ENCODE measurements at regions not wholly inside any gene's neighbourhood (a gene's known extent, or its start where the extent isn't known, plus 50 kb on each side); places are given as distances from the start of the nearest gene placed in this dataset.
A peak's percentile ranks its signal among the peaks of the same experiment; 100 is the strongest.

DNA sequence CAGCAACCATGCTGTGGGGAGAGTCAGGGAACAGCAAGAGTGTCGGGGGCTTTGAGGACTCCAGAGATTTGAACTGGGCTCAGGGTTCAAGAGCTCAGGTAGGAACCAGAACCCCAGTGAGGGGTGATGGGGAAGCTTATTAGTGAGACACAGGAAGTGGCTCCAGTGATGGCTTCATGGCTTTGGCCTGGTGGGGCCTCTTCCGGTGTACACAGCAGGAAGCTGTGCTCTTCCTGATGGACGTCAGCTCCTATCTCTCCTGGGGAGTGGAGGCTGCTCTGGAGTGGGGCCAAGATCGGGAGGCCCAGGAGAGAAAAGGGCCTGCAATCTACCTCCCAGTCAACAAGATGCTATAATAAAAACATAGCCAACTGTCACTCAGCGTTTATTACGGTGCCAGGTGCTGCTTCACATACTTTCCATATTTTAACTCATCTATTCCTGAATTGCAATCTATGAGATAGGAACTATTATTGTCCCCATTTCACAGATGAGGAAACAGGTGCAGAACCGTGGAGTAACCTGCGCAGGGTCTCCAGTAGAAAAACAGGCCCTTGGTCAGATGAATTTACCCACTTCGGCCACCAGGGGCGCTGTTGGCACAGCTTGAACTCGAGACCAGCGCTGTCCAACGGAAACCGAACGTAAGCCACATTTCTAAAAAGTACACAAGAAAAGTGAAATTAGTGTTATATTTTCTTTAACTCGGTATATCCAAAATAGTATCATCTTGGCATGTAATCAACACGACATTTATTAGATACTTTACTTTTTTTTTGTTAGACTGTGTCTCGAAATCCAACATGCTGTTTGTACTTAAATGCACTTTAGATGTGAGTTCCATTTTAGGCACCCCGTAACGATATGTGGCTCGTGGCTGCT is 63.6 kb upstream of the DLK1 start:
- peaks cover 18 to 21% of the 10 kb centered on the region in 2 donors for H3K4me1 ChIP-seq (ENCODE audit: control insufficient read depth in 2 of 2, insufficient read depth in 1 of 2, low read depth in 1 of 2, low read length in 2 of 2)
- H3K9me3 ChIP-seq (replicated peaks in 1 of 2; ENCODE audit: control insufficient read depth in 2 of 2, insufficient read depth in 1 of 2, low read depth in 1 of 2, low read length in 2 of 2), result no peaks in the 10 kb centered on the region
- H2BK15ac ChIP-seq (ENCODE audit: low read length), result peak overlapping the region; percentile 13
- no peak overlapping the region for H3K27ac ChIP-seq (replicated peaks; ENCODE audit: low read length)
- DNase-seq (ENCODE audit: low spot score), result peak; percentile 74
- H3K18ac ChIP-seq (ENCODE audit: low read length), result peak overlapping the region; percentile 68
- no peak overlapping the region for H4K91ac ChIP-seq (ENCODE audit: low read depth, low read length, poor library complexity)
- H3K79me1 ChIP-seq (ENCODE audit: low read depth, low read length), result peaks cover 3% of the 10 kb centered on the region
- no peak overlapping the region for H2BK120ac ChIP-seq (ENCODE audit: low read depth, low read length)
- H2AFZ ChIP-seq (ENCODE audit: low read length), result peak overlapping the region; percentile 72
- H3K9ac ChIP-seq (ENCODE audit: low read depth, low read length, poor library complexity), result no peak overlapping the region
- no peak overlapping the region for H3K4ac ChIP-seq (ENCODE audit: low read length)
- no peak overlapping the region for H3K4me2 ChIP-seq (ENCODE audit: insufficient read depth, low read length, poor library complexity, severe bottlenecking)
- no CpG with 5 or more reads among the region's 21 CpGs for WGBS, 2 donors (ENCODE audit: extremely low coverage in 2 of 2, insufficient read length in 2 of 2, insufficient replicate concordance in 1 of 2)
- no peak overlapping the region for H2BK5ac ChIP-seq (ENCODE audit: low read length)
- peaks cover 0 to 7% (median 0%) of the 10 kb centered on the region in 3 experiments for H3K27me3 ChIP-seq (ENCODE audit: control insufficient read depth in 3 of 3, insufficient read depth in 3 of 3, low read depth in 1 of 3, low read length in 3 of 3)
- no peak overlapping the region for H3K14ac ChIP-seq (ENCODE audit: low read length)
- no peak overlapping the region for H2AK5ac ChIP-seq (ENCODE audit: low read depth, low read length)
- H4K8ac ChIP-seq (ENCODE audit: low read depth, low read length), result no peak overlapping the region
- H2BK12ac ChIP-seq (ENCODE audit: low read length), result no peak overlapping the region
- no peak overlapping the region for H3K4me3 ChIP-seq (ENCODE audit: low read length in 2 of 2)
- H3K36me3 ChIP-seq (replicated peaks in 1 of 2; ENCODE audit: control insufficient read depth in 2 of 2, insufficient read depth in 2 of 2, low read length in 2 of 2), result no peaks in the 10 kb centered on the region
- no peak overlapping the region for H3K23ac ChIP-seq (ENCODE audit: low read depth, low read length, poor library complexity)

DNA sequence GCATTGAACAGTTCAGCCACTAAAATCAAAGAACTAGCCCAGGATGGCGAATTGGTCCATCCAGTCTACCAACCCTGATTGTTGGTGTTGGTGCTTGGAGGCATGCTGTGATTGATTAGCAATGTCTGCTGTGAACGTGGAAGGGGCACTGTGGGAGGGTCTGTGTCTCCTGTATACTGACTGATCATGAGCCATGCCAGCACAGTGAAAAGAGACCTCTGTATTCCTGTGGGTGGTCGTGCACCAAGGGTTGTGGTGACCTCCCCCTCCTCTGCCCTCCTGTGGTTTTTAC is 63.0 kb upstream of the DLK1 start:
- H3K18ac ChIP-seq (ENCODE audit: low read length), result peak overlapping the region; percentile 33
- whole genome bisulfite sequencing, 2 donors (ENCODE audit: extremely low coverage in 2 of 2, insufficient read length in 2 of 2, insufficient replicate concordance in 1 of 2), result no CpG with 5 or more reads among the region's 3 CpGs

DNA sequence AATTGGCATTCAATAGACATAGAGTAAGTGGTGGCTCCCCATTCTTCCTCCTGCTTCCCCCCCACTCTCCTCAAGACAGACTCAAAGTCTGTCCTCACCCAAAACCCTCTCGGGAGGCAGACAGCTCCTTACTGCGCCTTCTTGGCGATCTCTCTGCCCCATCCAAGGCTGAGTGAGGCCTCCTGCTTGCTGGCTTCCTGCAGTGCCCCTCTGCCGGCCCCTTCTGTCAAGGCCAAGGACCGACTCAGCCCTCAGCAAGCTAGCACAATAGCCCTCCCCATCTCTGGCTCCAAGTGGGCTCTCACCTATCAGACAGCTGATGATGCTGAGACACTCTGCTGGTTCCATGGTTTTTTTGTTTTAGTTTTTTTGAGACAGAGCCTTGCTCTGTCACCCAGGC is 62.5 kb upstream of the DLK1 start:
- peaks cover 14 to 17% of the 10 kb centered on the region in 2 donors for H3K4me1 ChIP-seq (ENCODE audit: control insufficient read depth in 2 of 2, insufficient read depth in 1 of 2, low read depth in 1 of 2, low read length in 2 of 2)
- no CpG with 5 or more reads among the region's 5 CpGs for WGBS, 2 donors (ENCODE audit: extremely low coverage in 2 of 2, insufficient read length in 2 of 2, insufficient replicate concordance in 1 of 2)
- no peak overlapping the region for H3K27ac ChIP-seq (replicated peaks; ENCODE audit: low read length)
- no peak overlapping the region for H3K4me2 ChIP-seq (ENCODE audit: insufficient read depth, low read length, poor library complexity, severe bottlenecking)
- H4K8ac ChIP-seq (ENCODE audit: low read depth, low read length), result no peak overlapping the region
- H2AFZ ChIP-seq (ENCODE audit: low read length), result no peak overlapping the region
- peak overlapping the region; percentile 78 for H2BK12ac ChIP-seq (ENCODE audit: low read length)
- no peaks in the 10 kb centered on the region for H3K9me3 ChIP-seq (replicated peaks in 1 of 2; ENCODE audit: control insufficient read depth in 2 of 2, insufficient read depth in 1 of 2, low read depth in 1 of 2, low read length in 2 of 2)
- H3K79me1 ChIP-seq (ENCODE audit: low read depth, low read length), result no peaks in the 10 kb centered on the region
- no peak overlapping the region for H3K4me3 ChIP-seq (ENCODE audit: low read length in 2 of 2)
- peak overlapping the region; percentile 50 for H3K18ac ChIP-seq (ENCODE audit: low read length)
- H3K23ac ChIP-seq (ENCODE audit: low read depth, low read length, poor library complexity), result no peak overlapping the region
- H3K4ac ChIP-seq (ENCODE audit: low read length), result no peak overlapping the region
- H3K36me3 ChIP-seq (replicated peaks in 1 of 2; ENCODE audit: control insufficient read depth in 2 of 2, insufficient read depth in 2 of 2, low read length in 2 of 2), result no peaks in the 10 kb centered on the region
- no peak overlapping the region for H2BK5ac ChIP-seq (ENCODE audit: low read length)
- H3K14ac ChIP-seq (ENCODE audit: low read length), result no peak overlapping the region
- H3K9ac ChIP-seq (ENCODE audit: low read depth, low read length, poor library complexity), result no peak overlapping the region
- no peak for DNase-seq (ENCODE audit: low spot score)
- no peak overlapping the region for H2BK15ac ChIP-seq (ENCODE audit: low read length)
- H3K27me3 ChIP-seq (ENCODE audit: control insufficient read depth in 3 of 3, insufficient read depth in 3 of 3, low read depth in 1 of 3, low read length in 3 of 3), result peaks cover 0 to 7% (median 0%) of the 10 kb centered on the region in 3 experiments
- no peak overlapping the region for H2BK120ac ChIP-seq (ENCODE audit: low read depth, low read length)
- H2AK5ac ChIP-seq (ENCODE audit: low read depth, low read length), result peak overlapping the region; percentile 93
- no peak overlapping the region for H4K91ac ChIP-seq (ENCODE audit: low read depth, low read length, poor library complexity)

More for the DNA sequence above, 63.0 kb upstream of the DLK1 start:
- Histone ChIP-seq H2BK120ac (ENCODE audit: low read depth, low read length) (no peak overlapping the region), H3K9ac (ENCODE audit: low read depth, low read length, poor library complexity) (no peak overlapping the region), H3K4me2 (ENCODE audit: insufficient read depth, low read length, poor library complexity, severe bottlenecking) (no peak overlapping the region), H3K23ac (ENCODE audit: low read depth, low read length, poor library complexity) (no peak overlapping the region), H3K4me3 (ENCODE audit: low read length in 2 of 2) (no peak overlapping the region), H3K4me1 (ENCODE audit: control insufficient read depth in 2 of 2, insufficient read depth in 1 of 2, low read depth in 1 of 2, low read length in 2 of 2) (peaks cover 12 to 16% of the 10 kb centered on the region in 2 donors), H2AK5ac (ENCODE audit: low read depth, low read length) (peak overlapping the region; percentile 93), H4K8ac (ENCODE audit: low read depth, low read length) (no peak overlapping the region), H3K27ac (replicated peaks; ENCODE audit: low read length) (no peak overlapping the region), H2BK12ac (ENCODE audit: low read length) (no peak overlapping the region), H2AFZ (ENCODE audit: low read length) (peak overlapping the region; percentile 72), H3K9me3 (replicated peaks in 1 of 2; ENCODE audit: control insufficient read depth in 2 of 2, insufficient read depth in 1 of 2, low read depth in 1 of 2, low read length in 2 of 2) (no peaks in the 10 kb centered on the region), H3K36me3 (replicated peaks in 1 of 2; ENCODE audit: control insufficient read depth in 2 of 2, insufficient read depth in 2 of 2, low read length in 2 of 2) (no peaks in the 10 kb centered on the region), H3K4ac (ENCODE audit: low read length) (no peak overlapping the region), H2BK15ac (ENCODE audit: low read length) (no peak overlapping the region), H3K27me3 (ENCODE audit: control insufficient read depth in 3 of 3, insufficient read depth in 3 of 3, low read depth in 1 of 3, low read length in 3 of 3) (peaks cover 0 to 7% (median 0%) of the 10 kb centered on the region in 3 experiments), H4K91ac (ENCODE audit: low read depth, low read length, poor library complexity) (no peak overlapping the region), H3K79me1 (ENCODE audit: low read depth, low read length) (no peaks in the 10 kb centered on the region), H3K14ac (ENCODE audit: low read length) (no peak overlapping the region), H2BK5ac (ENCODE audit: low read length) (no peak overlapping the region)
- no peak for DNase-seq (ENCODE audit: low spot score)

GRCh38 chr14:100664841-100665510 is 61.7 kb upstream of the DLK1 start:
- Histone ChIP-seq H2BK5ac (ENCODE audit: low read length) (no peak overlapping the region), H3K9me3 (replicated peaks in 1 of 2; ENCODE audit: control insufficient read depth in 2 of 2, insufficient read depth in 1 of 2, low read depth in 1 of 2, low read length in 2 of 2) (no peaks in the 10 kb centered on the region)
- whole genome bisulfite sequencing, 2 donors (ENCODE audit: extremely low coverage in 2 of 2, insufficient read length in 2 of 2, insufficient replicate concordance in 1 of 2), result no CpG with 5 or more reads among the region's 14 CpGs

More at GRCh38 chr14:100664841-100665510, 61.7 kb upstream of the DLK1 start:
- Histone ChIP-seq H3K4me1 (ENCODE audit: control insufficient read depth in 2 of 2, insufficient read depth in 1 of 2, low read depth in 1 of 2, low read length in 2 of 2) (peaks cover 19 to 25% of the 10 kb centered on the region in 2 donors), H3K18ac (ENCODE audit: low read length) (peak overlapping the region; percentile 49), H3K4ac (ENCODE audit: low read length) (no peak overlapping the region), H3K9ac (ENCODE audit: low read depth, low read length, poor library complexity) (no peak overlapping the region), H2BK120ac (ENCODE audit: low read depth, low read length) (no peak overlapping the region), H3K79me1 (ENCODE audit: low read depth, low read length) (no peaks in the 10 kb centered on the region), H3K4me2 (ENCODE audit: insufficient read depth, low read length, poor library complexity, severe bottlenecking) (no peak overlapping the region), H2BK15ac (ENCODE audit: low read length) (no peak overlapping the region), H3K4me3 (ENCODE audit: low read length in 2 of 2) (no peak overlapping the region), H3K14ac (ENCODE audit: low read length) (no peak overlapping the region), H4K8ac (ENCODE audit: low read depth, low read length) (no peak overlapping the region), H3K27me3 (ENCODE audit: control insufficient read depth in 3 of 3, insufficient read depth in 3 of 3, low read depth in 1 of 3, low read length in 3 of 3) (peaks cover 0 to 7% (median 0%) of the 10 kb centered on the region in 3 experiments), H2AK5ac (ENCODE audit: low read depth, low read length) (peak overlapping the region; percentile 82), H3K27ac (replicated peaks; ENCODE audit: low read length) (no peak overlapping the region), H3K36me3 (replicated peaks in 1 of 2; ENCODE audit: control insufficient read depth in 2 of 2, insufficient read depth in 2 of 2, low read length in 2 of 2) (no peaks in the 10 kb centered on the region), H3K23ac (ENCODE audit: low read depth, low read length, poor library complexity) (no peak overlapping the region), H4K91ac (ENCODE audit: low read depth, low read length, poor library complexity) (peak overlapping the region; percentile 12), H2BK12ac (ENCODE audit: low read length) (peak overlapping the region; percentile 33), H2AFZ (ENCODE audit: low read length) (peak overlapping the region; percentile 42)
- no peak for DNase-seq (ENCODE audit: low spot score)

Measured in neuronal stem cell (in vitro differentiated cells).